Stimulated activated CD4-positive, alpha-beta T cell treated with anti-CD3 and anti-CD28 coated beads, Interleukin-15, amount 100 ng/mL, for 24 hours (primary cell): ENCODE measurements at regions not wholly inside any gene's neighbourhood (a gene's known extent, or its start where the extent isn't known, plus 50 kb on each side); places are given as distances from the start of the nearest gene placed in this dataset.

Source experiments
- DNase-seq: peaks from one replicate; pipeline ENCODE4 v3.0.0-alpha.2; 2020

GRCh38 chr4:162715401-162715800, 451.3 kb downstream of the NAF1 start:
- no peak for DNase-seq

DNA sequence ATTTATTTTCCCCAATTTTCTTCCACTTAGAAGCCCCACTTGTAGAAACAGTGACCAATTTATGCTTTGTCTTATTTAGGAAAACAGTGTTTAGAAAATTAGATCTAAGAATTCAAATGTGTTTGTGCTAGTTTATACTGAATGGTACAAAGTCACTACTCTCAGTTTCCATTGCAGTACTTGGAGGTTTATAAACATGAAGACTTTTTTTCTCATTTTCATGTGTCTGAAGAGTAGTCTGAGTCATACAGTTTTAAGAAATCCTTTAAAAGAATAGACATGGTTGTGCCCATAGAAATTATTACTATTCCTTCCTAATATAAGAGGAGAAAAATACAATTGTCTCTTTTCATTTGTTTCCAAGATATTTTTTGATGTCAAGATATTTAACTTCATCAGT, 458.7 kb downstream of the NAF1 start:
- no peak for DNase-seq

DNA sequence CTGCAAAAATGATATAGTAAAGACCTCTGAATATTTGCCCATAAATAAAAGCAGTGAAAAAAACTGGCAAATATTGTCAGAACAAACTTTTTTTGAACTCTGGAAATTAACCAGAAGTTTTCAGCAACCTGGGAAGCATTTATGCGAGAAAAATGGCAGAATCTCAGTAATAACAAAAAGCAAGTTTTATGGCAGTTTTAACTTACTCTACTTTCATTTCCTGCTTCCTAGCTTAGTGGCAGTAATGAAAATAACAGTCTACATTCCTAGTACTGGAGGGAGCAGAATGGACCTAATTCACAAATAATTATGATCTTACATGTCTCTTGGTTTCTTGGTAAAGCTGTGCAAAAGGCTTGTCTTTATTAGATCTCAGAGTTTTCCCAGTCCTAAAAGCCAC, 460.1 kb downstream of the NAF1 start:
- no peak for DNase-seq

DNA sequence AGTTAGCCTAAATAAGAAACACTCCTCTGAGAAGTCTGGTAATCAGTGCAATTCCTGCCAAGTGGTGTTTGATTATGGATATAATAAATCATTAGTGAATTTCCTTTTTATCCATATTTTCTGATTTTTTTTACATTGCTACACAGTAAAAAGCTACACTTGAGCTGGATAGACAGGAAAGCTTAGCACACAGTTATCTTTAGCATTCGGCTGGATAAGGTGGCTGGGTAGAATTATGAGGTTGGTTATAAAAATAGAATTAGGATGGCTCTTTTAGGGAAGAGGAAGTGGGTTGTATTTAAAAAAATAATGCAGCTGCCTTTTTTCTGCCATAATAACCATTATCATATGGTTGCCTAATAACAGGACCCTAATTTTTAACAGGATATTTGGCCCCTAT, 460.6 kb downstream of the NAF1 start:
- no peak for DNase-seq

DNA sequence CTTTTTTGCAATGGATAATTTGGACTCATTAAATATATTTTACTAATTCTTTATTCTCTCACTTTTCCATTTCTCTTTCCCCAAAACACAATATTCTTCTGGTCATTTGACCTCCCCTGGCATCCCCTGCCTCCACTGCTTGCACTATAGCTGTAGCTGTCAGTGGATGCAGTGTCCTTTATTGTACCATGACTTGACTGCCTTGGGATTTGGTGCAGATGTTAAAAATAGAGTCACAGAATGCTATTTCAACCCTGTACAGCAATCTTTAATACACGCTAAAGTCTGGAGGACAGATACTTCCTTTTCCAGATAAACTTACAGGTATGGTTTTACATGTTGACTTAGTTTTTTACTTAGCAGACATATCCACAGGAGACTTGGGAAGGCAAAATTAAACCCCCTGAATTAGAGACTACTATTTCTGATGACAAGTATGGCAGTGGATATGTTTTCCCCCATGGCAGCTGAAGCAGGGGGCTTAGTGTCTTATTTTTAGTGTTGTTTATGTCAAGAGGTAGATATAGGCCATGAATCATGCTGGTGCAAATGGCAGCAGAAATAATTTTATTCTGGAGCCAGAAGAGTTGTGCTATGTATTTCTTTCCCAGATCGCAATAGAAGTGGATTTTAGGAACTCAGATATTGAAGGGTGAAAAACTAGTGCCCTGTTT, 461.4 kb downstream of the NAF1 start:
- no peak for DNase-seq

- no peak for DNase-seq
Measured at GRCh38 chr4:162700815-162701361, 465.8 kb downstream of the NAF1 start.

- DNase-seq = no peak
Measured at GRCh38 chr4:162700358-162700757, 466.3 kb downstream of the NAF1 start.

DNA sequence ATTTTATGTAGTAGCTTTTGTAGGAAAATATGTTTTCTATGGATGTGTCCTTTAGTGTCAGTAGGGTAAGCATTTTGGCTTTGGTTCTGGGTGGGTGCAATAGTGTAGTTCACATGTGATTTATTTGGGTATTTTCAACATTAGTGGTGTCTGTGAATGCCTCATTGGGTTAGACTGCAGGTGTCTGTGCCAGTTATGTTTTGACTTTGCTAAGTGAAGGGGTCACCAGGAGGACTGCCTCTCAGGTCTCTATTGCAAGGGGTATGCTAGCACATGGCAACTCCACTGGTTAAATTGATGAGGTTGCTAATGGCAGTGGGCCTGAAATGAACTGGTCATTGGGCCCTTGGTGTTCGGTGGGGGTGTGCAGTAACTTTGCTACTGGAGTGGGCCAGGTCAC, 467.1 kb downstream of the NAF1 start:
- DNase-seq = no peak

- DNase-seq = no peak
Measured at GRCh38 chr4:162685410-162685809, 481.3 kb downstream of the NAF1 start.

DNA sequence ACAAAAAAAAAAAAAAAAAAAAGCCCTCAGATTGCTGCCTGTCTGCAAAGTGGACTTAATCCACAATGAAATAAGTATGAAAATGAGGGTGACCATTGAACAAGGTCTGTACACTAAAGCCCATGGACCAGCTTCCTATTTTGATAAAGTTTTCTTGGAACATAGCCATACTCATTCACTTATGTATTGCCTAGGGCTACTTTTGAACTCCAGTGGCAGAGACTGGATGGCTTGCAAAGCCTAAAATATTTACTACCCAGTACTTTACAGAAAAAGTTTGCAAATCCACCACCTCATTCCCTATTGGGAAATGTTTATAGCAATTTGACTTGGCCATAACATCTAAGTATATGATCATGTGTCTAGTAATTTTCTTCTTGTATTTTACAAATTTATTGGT, 481.7 kb downstream of the NAF1 start:
- no peak for DNase-seq

GRCh38 chr4:162684371-162684700, 482.4 kb downstream of the NAF1 start:
- no peak for DNase-seq

GRCh38 chr4:162683659-162684370, 482.9 kb downstream of the NAF1 start:
- no peak for DNase-seq

DNA sequence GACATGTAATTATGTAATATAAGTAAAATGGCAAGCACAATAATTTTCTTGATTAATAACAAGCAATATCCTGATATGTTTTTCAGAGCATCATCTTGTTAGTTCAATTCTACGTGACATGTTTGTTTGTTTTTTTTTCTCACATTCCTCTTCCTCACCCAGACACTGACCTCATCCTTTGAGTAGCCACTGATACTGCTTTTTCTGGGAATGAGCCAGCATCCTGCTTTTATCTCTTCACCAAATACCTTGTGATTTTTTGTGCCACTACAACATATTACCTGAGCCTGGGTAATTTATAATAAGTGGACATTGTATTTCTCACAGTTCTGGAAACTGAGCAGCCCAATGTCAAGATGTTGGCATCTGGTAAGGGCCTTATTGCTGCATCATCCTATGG, 484.0 kb downstream of the NAF1 start:
- no peak for DNase-seq

- no peak for DNase-seq
Measured at GRCh38 chr4:162681212-162681611, 485.5 kb downstream of the NAF1 start.

DNA sequence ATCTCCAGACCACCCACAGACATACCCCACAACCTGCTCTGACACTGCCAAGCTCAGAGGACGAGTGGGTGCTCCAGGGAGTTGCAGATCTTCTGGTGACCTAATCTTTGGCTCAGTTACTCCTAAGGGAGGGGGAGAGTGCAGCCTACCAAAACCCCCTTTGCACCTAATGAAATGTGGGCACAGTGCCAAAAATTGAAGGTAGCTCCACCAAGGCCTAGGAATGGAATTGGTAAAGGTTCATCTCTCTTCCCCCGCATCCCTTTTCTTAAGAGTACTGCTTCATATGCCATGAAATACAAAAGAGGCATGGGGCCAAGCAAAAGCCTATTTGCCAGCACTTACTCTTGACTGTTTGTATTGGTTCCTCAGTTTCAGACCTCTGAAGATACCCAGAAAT, 491.0 kb downstream of the NAF1 start:
- no peak for DNase-seq

- DNase-seq = no peak
Measured at GRCh38 chr4:162661913-162662312, 498.1 kb upstream of the FSTL5 start.

DNA sequence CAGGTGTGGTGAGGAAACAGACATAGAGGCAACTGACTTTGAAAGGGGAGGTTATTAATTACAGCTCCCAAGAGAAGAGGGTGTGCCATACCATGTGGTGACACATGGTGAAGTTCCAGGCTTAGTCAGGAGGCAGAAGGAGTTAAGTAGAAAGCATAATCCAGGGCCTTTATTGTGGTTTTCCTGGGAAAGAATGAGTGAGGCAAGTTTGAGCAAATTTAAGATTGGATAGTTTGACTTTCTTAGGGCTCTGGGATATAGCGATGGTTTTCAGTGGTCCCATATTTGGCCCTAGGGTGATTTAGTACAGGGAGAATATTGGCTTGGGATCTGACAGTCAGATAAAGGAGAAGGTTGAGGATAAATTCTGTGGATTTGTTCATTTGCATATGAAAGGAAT, 495.9 kb upstream of the FSTL5 start:
- no peak for DNase-seq

DNA sequence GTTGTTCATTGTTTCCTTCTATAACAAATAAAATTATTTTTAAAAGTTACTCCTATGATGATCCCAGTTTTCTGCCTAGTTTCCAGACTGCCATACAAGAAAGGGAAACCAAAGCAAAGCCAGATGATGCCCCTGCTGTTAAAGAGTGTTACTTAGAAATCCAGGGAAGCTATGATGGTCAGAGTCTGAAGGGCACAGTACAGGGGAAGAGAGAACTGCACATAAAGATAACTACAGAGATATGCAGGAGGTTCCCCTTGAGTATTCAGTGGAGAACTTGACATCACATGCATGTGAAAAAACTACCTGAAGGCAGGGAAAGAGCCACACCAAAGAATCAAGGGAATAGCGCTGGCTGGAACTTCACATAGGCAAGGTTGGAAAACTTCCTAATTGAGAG, 494.2 kb upstream of the FSTL5 start:
- no peak for DNase-seq

GRCh38 chr4:162650166-162650565, 486.4 kb upstream of the FSTL5 start:
- DNase-seq = no peak

DNA sequence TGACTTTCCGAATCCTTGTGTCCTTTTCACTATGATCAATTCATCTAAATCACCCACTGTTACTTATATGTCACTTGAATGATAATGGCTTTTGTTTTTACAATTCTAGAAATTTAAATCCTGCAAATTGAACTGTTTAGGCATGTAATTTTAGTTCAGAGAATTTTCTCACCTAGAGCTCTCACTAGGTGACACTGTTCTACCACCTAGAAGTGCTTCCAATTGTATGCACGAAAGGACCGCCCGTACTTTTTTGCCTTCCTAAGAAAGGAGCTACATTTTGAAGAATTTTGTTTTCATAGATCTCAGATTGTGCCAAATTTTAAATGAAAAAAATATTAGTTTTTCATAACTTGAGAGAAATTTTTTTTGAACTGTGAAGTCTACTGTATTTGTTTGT, 481.6 kb upstream of the FSTL5 start:
- no peak for DNase-seq

- no peak for DNase-seq
Measured at GRCh38 chr4:162644346-162644745, 480.5 kb upstream of the FSTL5 start.

- DNase-seq = no peak
Measured at GRCh38 chr4:162640152-162640551, 476.4 kb upstream of the FSTL5 start.

GRCh38 chr4:162634390-162634789, 470.6 kb upstream of the FSTL5 start:
- no peak for DNase-seq

GRCh38 chr4:162622664-162623063, 458.9 kb upstream of the FSTL5 start:
- no peak for DNase-seq

DNA sequence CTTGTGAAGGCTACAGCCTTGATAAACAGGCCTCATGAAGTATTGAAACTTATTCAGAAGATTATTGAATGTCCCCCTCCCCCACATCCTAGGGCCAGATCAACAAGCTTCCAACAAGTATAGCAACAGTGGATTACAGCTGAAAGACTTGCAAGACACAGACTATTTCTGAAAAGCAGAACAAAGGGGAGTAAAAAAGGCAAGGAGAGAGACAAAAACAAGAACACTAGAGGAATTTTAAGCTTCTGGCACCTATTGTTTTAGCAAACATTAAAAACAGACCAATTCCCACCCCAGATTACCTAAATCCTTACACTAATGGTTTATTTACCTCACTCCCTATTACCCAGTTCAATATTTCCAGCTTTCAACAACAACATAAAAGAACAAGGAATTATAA, 446.3 kb upstream of the FSTL5 start:
- DNase-seq = no peak
